IMR-90 (cell line): ENCODE measurements at regions not wholly inside any gene's neighbourhood (a gene's known extent, or its start where the extent isn't known, plus 50 kb on each side); places are given as distances from the start of the nearest gene placed in this dataset.

ENCODE experiments used
- ATAC-seq: fragments of 200-7000 bp; cut with Tn5 transposase; 2 replicates; pipeline ENCODE4 v1.9.1; 2020; ENCODE audit warnings: low read depth, mild to moderate bottlenecking, moderate library complexity
- BruUV-seq: library from RNA; stranded (reverse); fragments of 400-500 nt; replicated peaks from 2 replicates; lab custom pipeline; 2021; lab: Mats Ljungman, UMichigan
- CTCF ChIA-PET: fragments of 300-600 bp; formaldehyde crosslinking; extraction: SDS; loops from one replicate; lab custom pipeline; 2021; ENCODE audit warnings: antibody characterized with exemption; lab: Yijun Ruan, JAX
- POLR2A ChIA-PET: fragments of 300-600 bp; sonication (Branson Sonifier 250); formaldehyde crosslinking; loops from one replicate; lab custom pipeline; 2022; ENCODE audit warnings: antibody characterized with exemption; ENCODE audit not compliant: unreplicated experiment; lab: Charles Lee
- DNase-seq: peaks from one replicate; pipeline ENCODE4 v3.0.0; 2013
- H2AFZ ChIP-seq: replicated peaks from 2 replicates; pipeline ENCODE3; 2013; ENCODE audit warnings: low read length, mild to moderate bottlenecking; ENCODE audit not compliant: poor library complexity
- H2AK5ac ChIP-seq: 2 replicates; pipeline ENCODE4 v1.6.1; 2013; ENCODE audit warnings: low read depth, low read length, inconsistent platforms
- H2AK9ac ChIP-seq: replicated peaks from 2 replicates; pipeline ENCODE3; 2013; ENCODE audit warnings: mild to moderate bottlenecking, low read depth, low read length, moderate library complexity; ENCODE audit not compliant: poor library complexity
- H2BK120ac ChIP-seq: 2 replicates; pipeline ENCODE4 v1.6.1; 2013; ENCODE audit warnings: low read depth, low read length, inconsistent platforms
- H2BK15ac ChIP-seq: 3 replicates; pipeline ENCODE4 v1.6.1; 2013; ENCODE audit warnings: low read depth, low read length, inconsistent platforms
- H2BK20ac ChIP-seq: 2 replicates; pipeline ENCODE4 v1.6.1; 2013; ENCODE audit warnings: low read depth, mild to moderate bottlenecking, inconsistent platforms, low read length, moderate library complexity
- H2BK5ac ChIP-seq: 2 replicates; pipeline ENCODE4 v1.6.1; 2013; ENCODE audit warnings: mild to moderate bottlenecking, low read depth, low read length, inconsistent platforms; ENCODE audit not compliant: poor library complexity, severe bottlenecking
- H3K14ac ChIP-seq: replicated peaks from 2 replicates; pipeline ENCODE4 v1.6.1; 2013; ENCODE audit warnings: low read depth, low read length, inconsistent platforms
- H3K18ac ChIP-seq: 2 replicates; pipeline ENCODE4 v1.6.1; 2013; ENCODE audit warnings: low read depth, low read length, control low read depth
- H3K23ac ChIP-seq: 2 replicates; pipeline ENCODE4 v1.6.1; 2013; ENCODE audit warnings: low read depth, low read length, inconsistent platforms
- H3K27ac ChIP-seq: 2 replicates; pipeline ENCODE4 v1.5.1; 2013; ENCODE audit warnings: mild to moderate bottlenecking, control low read depth, low read length; ENCODE audit not compliant: insufficient read depth
- H3K27me3 ChIP-seq: 2 replicates; pipeline ENCODE4 v1.6.1; 2013; ENCODE audit warnings: low read length; ENCODE audit not compliant: control insufficient read depth, insufficient read depth
- H3K36me3 ChIP-seq: 2 replicates; pipeline ENCODE4 v1.6.1; 2013; ENCODE audit warnings: low read length, mixed read lengths; ENCODE audit not compliant: control insufficient read depth, insufficient read depth
- H3K4ac ChIP-seq: 2 replicates; pipeline ENCODE4 v1.6.1; 2013; ENCODE audit warnings: low read depth, low read length, inconsistent platforms
- H3K4me1 ChIP-seq: 2 replicates; pipeline ENCODE4 v1.6.1; 2013; ENCODE audit warnings: low read length, mixed read lengths; ENCODE audit not compliant: control insufficient read depth, insufficient read depth
- H3K4me2 ChIP-seq: 2 replicates; pipeline ENCODE4 v1.6.1; 2013; ENCODE audit warnings: low read depth, mild to moderate bottlenecking, control low read depth, low read length, moderate library complexity
- H3K4me3 ChIP-seq: 2 replicates; pipeline ENCODE4 v1.5.1; 2013; ENCODE audit warnings: low read depth, mild to moderate bottlenecking, control low read depth, low read length, moderate library complexity; ENCODE audit not compliant: insufficient read depth
- H3K56ac ChIP-seq: 2 replicates; pipeline ENCODE4 v1.6.1; 2013; ENCODE audit warnings: low read length, inconsistent platforms; ENCODE audit not compliant: insufficient read depth; ENCODE audit errors: extremely low read depth
- H3K79me1 ChIP-seq, 2 experiments: 2 replicates each; pipeline ENCODE4 v1.6.1; 2013; ENCODE audit warnings: low read length in 2 of 2, inconsistent platforms in 1 of 2, low read depth in 1 of 2
- H3K9ac ChIP-seq: 2 replicates; pipeline ENCODE4 v1.6.1; 2013; ENCODE audit warnings: low read depth, low read length, control low read depth
- H3K9me1 ChIP-seq: 2 replicates; pipeline ENCODE4 v1.6.1; 2013; ENCODE audit warnings: low read length, inconsistent platforms; ENCODE audit not compliant: insufficient read depth
- H3K9me3 ChIP-seq: 2 replicates; pipeline ENCODE4 v1.6.1; 2013; ENCODE audit warnings: low read length; ENCODE audit not compliant: control insufficient read depth, insufficient read depth
- H4K20me1 ChIP-seq: 2 replicates; pipeline ENCODE4 v1.6.1; 2013; ENCODE audit warnings: low read length, inconsistent platforms; ENCODE audit not compliant: insufficient read depth
- H4K5ac ChIP-seq: 2 replicates; pipeline ENCODE4 v1.6.1; 2013; ENCODE audit warnings: mild to moderate bottlenecking, low read depth, low read length, control low read depth
- H4K8ac ChIP-seq, 2 experiments: 2 replicates each; pipeline ENCODE4 v1.6.1; 2013; ENCODE audit warnings: low read depth in 2 of 2, low read length in 2 of 2, control low read depth in 1 of 2, inconsistent platforms in 1 of 2
- H4K91ac ChIP-seq: 2 replicates; pipeline ENCODE4 v1.6.1; 2013; ENCODE audit warnings: low read depth, low read length, inconsistent platforms; ENCODE audit not compliant: insufficient read depth
- BHLHE40 ChIP-seq: fragments of 150-350 bp; IDR thresholded peaks from 2 replicates; pipeline ENCODE4 v1.6.1; 2016; ENCODE audit warnings: mild to moderate bottlenecking, low read depth, low read length
- CEBPB ChIP-seq: IDR thresholded peaks from 2 replicates; pipeline ENCODE4 v1.6.1; 2012; ENCODE audit warnings: low read depth, low read length, improper control_type of control experiment
- CHD1 ChIP-seq: IDR thresholded peaks from 2 replicates; pipeline ENCODE4 v1.6.1; 2012; ENCODE audit warnings: low read depth, low read length, improper control_type of control experiment
- ELK1 ChIP-seq: fragments of 150-350 bp; IDR thresholded peaks from 2 replicates; pipeline ENCODE4 v1.6.1; 2016; ENCODE audit warnings: low read depth, mild to moderate bottlenecking, low read length, moderate library complexity, borderline replicate concordance
- FOS ChIP-seq: fragments of 150-350 bp; IDR thresholded peaks from 2 replicates; pipeline ENCODE4 v1.6.1; 2016; ENCODE audit warnings: low read depth, low read length
- MAFK ChIP-seq: IDR thresholded peaks from 2 replicates; pipeline ENCODE4 v1.6.1; 2012; ENCODE audit warnings: low read depth, low read length, improper control_type of control experiment
- MXI1 ChIP-seq: IDR thresholded peaks from 2 replicates; pipeline ENCODE4 v1.6.1; 2012; ENCODE audit warnings: low read depth, mild to moderate bottlenecking, low read length, moderate library complexity, borderline replicate concordance
- POLR2A ChIP-seq: IDR thresholded peaks from 2 replicates; pipeline ENCODE4 v1.6.1; 2012; ENCODE audit warnings: mild to moderate bottlenecking, low read depth, low read length
- RAD21 ChIP-seq: IDR thresholded peaks from 2 replicates; pipeline ENCODE4 v1.6.1; 2012; ENCODE audit warnings: low read length, improper control_type of control experiment
- RCOR1 ChIP-seq: IDR thresholded peaks from 2 replicates; pipeline ENCODE4 v1.6.1; 2012; ENCODE audit warnings: mild to moderate bottlenecking, low read length, improper control_type of control experiment; ENCODE audit not compliant: insufficient replicate concordance
- RFX5 ChIP-seq: IDR thresholded peaks from 2 replicates; pipeline ENCODE4 v1.8.0; 2012; ENCODE audit warnings: low read depth, mild to moderate bottlenecking, low read length, moderate library complexity
- WGBS, 2 experiments: methylation state at CpG; one replicate each; pipeline versions ENCODE4 v1.1.5 to v1.1.7; 2013; ENCODE audit warnings: missing lambda C conversion rate in 2 of 2; ENCODE audit not compliant: insufficient read length in 1 of 2; ENCODE audit errors: extremely low coverage in 2 of 2; 5-methylcytosine and 5-hydroxymethylcytosine counted together
- dilution Hi-C: fragments of 300-500 bp; cut with HindIII; formaldehyde crosslinking; loops from one replicate; pipeline ENCODE4 v1.14.3; 2018; ENCODE audit warnings: low sequenced_read_pairs; ENCODE audit not compliant: unreplicated experiment
- in situ Hi-C: fragments of 300-500 bp; cut with MboI; formaldehyde crosslinking; loops from 3 replicates; pipeline ENCODE4 v1.14.3; 2019; ENCODE audit warnings: low sequenced_read_pairs, inconsistent platforms, mixed read lengths
- intact Hi-C: fragments of 100-400 bp; cut with micrococcal nuclease; formaldehyde crosslinking; loops from 2 replicates; pipeline ENCODE4 v1.10.0; 2022

- H2BK20ac ChIP-seq, result no peak overlapping the region
- ChIA-PET CTCF (no interaction called here), POLR2A (no interaction called here)
- no peak overlapping the region for H2AK5ac ChIP-seq
- WGBS, 2 experiments, result no CpG with 5 or more reads among the region's 1 CpG
- no peak overlapping the region for H3K4me2 ChIP-seq
- no peaks in the 10 kb centered on the region for H3K79me1 ChIP-seq
- no peaks in the 10 kb centered on the region for H3K36me3 ChIP-seq
- H4K5ac ChIP-seq, result no peak overlapping the region
- H4K20me1 ChIP-seq, result no peaks in the 10 kb centered on the region
- no peak overlapping the region for H3K56ac ChIP-seq
- no peak overlapping the region for H2AK9ac ChIP-seq
- TF ChIP-seq RAD21 (no peak), POLR2A (no peak), MAFK (no peak), BHLHE40 (no peak), MXI1 (no peak), CHD1 (no peak), ELK1 (no peak), RFX5 (no peak), RCOR1 (no peak), CEBPB (no peak), FOS (no peak)
- no peak overlapping the region for H3K23ac ChIP-seq
- dilution Hi-C loops, result no loop called here
- H2AFZ ChIP-seq, result no peak overlapping the region
- no peak for ATAC-seq
- H3K18ac ChIP-seq, result no peak overlapping the region
- no peak overlapping the region for H4K91ac ChIP-seq
- H2BK120ac ChIP-seq, result no peak overlapping the region
- H2BK5ac ChIP-seq, result no peak overlapping the region
- H3K4ac ChIP-seq, result no peak overlapping the region
- no peaks in the 10 kb centered on the region for H3K9me3 ChIP-seq
- H3K4me1 ChIP-seq, result no peaks in the 10 kb centered on the region
- no TSS peak for BruUV-seq
- H4K8ac ChIP-seq, result no peak overlapping the region
- no peak overlapping the region for H3K14ac ChIP-seq
- H3K9me1 ChIP-seq, result no peaks in the 10 kb centered on the region
- intact Hi-C loops, result no loop called here
- H3K27ac ChIP-seq, result no peak overlapping the region
- no peak overlapping the region for H2BK15ac ChIP-seq
- H3K4me3 ChIP-seq, result no peak overlapping the region
- no peak overlapping the region for H3K9ac ChIP-seq
- in situ Hi-C loops, result no loop called here
- H3K27me3 ChIP-seq, result no peaks in the 10 kb centered on the region
- DNase-seq, result no peak
Observed at GRCh38 chr1:165988275-165988674, 160.9 kb downstream of the UCK2 start.
